HEK293 (cell line): ENCODE measurements at regions not wholly inside any gene's neighbourhood (a gene's known extent, or its start where the extent isn't known, plus 50 kb on each side); places are given as distances from the start of the nearest gene placed in this dataset.

Experiments
- CTCF ChIA-PET: fragments of 350-600 bp; formaldehyde crosslinking; extraction: SDS; loops from one replicate; lab custom pipeline; 2021; ENCODE audit warnings: antibody characterized with exemption; lab: Yijun Ruan, JAX
- POLR2A ChIA-PET: fragments of 300-600 bp; formaldehyde crosslinking; extraction: SDS; loops from one replicate; lab custom pipeline; 2020; ENCODE audit warnings: antibody characterized with exemption, inconsistent platforms; lab: Yijun Ruan, JAX
- H3K27ac ChIP-seq: fragments of 200-500 bp; sonication (Bioruptor generic); 2 replicates; pipeline ENCODE4 v1.5.1; 2014; ENCODE audit warnings: low read depth, low read length, control low read depth, inconsistent platforms; ENCODE audit errors: extremely low read depth
- H3K36me3 ChIP-seq, 2 experiments: fragments of 200-500 bp in 1 of 2; sonication (Bioruptor generic) in 1 of 2; 1 replicate in 1 of 2; 2 replicates in 1 of 2; pipeline ENCODE4 v1.5.1; 2014 to 2017; ENCODE audit warnings: inconsistent platforms in 2 of 2, low read length in 2 of 2; ENCODE audit not compliant: control insufficient read depth in 2 of 2, insufficient read depth in 1 of 2
- H3K4me1 ChIP-seq: fragments of 200-500 bp; sonication (Bioruptor generic); 2 replicates; pipeline ENCODE4 v1.5.1; 2014; ENCODE audit warnings: mild to moderate bottlenecking, low read length, inconsistent platforms; ENCODE audit not compliant: control insufficient read depth, insufficient read depth
- H3K4me3 ChIP-seq: 2 replicates; pipeline ENCODE4 v1.5.1; 2011; ENCODE audit warnings: low read depth, mild to moderate bottlenecking, control low read depth, low read length, moderate library complexity
- H3K9me3 ChIP-seq: fragments of 200-500 bp; sonication (Bioruptor generic); 2 replicates; pipeline ENCODE4 v1.5.1; 2014; ENCODE audit warnings: low read depth, low read length, inconsistent platforms; ENCODE audit not compliant: control insufficient read depth, insufficient read depth
- HOXD13 ChIP-seq: sonication (generic); formaldehyde crosslinking; IDR thresholded peaks from 2 replicates; pipeline ENCODE4 v1.8.0; 2022; ENCODE audit warnings: missing genetic modification reagents, borderline replicate concordance
- KLF16 ChIP-seq: fragments of 450-650 bp; formaldehyde crosslinking; IDR thresholded peaks from 2 replicates; pipeline ENCODE4 v1.5.1; 2017; ENCODE audit warnings: missing biosample characterization, missing genetic modification characterization
- SP2 ChIP-seq: fragments of 450-650 bp; formaldehyde crosslinking; IDR thresholded peaks from 2 replicates; pipeline ENCODE4 v1.5.1; 2016; ENCODE audit warnings: missing biosample characterization, missing genetic modification characterization
- ZFP37 ChIP-seq: fragments of 450-650 bp; formaldehyde crosslinking; IDR thresholded peaks from 2 replicates; pipeline ENCODE4 v1.5.1; 2016; ENCODE audit warnings: missing biosample characterization, missing genetic modification characterization
- ZNF121 ChIP-seq: fragments of 450-650 bp; formaldehyde crosslinking; IDR thresholded peaks from 2 replicates; pipeline ENCODE4 v1.5.1; 2016; ENCODE audit warnings: missing biosample characterization, missing genetic modification characterization
- ZNF133 ChIP-seq: fragments of 450-650 bp; formaldehyde crosslinking; IDR thresholded peaks from 2 replicates; pipeline ENCODE4 v1.5.1; 2016; ENCODE audit warnings: missing biosample characterization, missing genetic modification characterization
- ZNF169 ChIP-seq: fragments of 450-650 bp; formaldehyde crosslinking; IDR thresholded peaks from 2 replicates; pipeline ENCODE4 v1.5.1; 2016; ENCODE audit warnings: missing biosample characterization, missing genetic modification characterization
- ZNF174 ChIP-seq: fragments of 450-650 bp; formaldehyde crosslinking; IDR thresholded peaks from 2 replicates; pipeline ENCODE4 v1.5.0; 2017; ENCODE audit warnings: missing biosample characterization, mild to moderate bottlenecking, missing genetic modification characterization
- ZNF350 ChIP-seq: fragments of 450-650 bp; formaldehyde crosslinking; IDR thresholded peaks from 2 replicates; pipeline ENCODE4 v1.5.0; 2017; ENCODE audit warnings: missing biosample characterization, mild to moderate bottlenecking, missing genetic modification characterization
- ZNF558 ChIP-seq: fragments of 450-650 bp; formaldehyde crosslinking; IDR thresholded peaks from 2 replicates; pipeline ENCODE4 v1.5.1; 2016; ENCODE audit warnings: missing biosample characterization, missing genetic modification characterization
- ZNF596 ChIP-seq: fragments of 450-650 bp; IDR thresholded peaks from 2 replicates; pipeline ENCODE4 v1.5.0; 2018; ENCODE audit warnings: missing biosample characterization, mild to moderate bottlenecking, missing genetic modification characterization, moderate library complexity
- ZNF624 ChIP-seq: fragments of 450-650 bp; formaldehyde crosslinking; IDR thresholded peaks from 2 replicates; pipeline ENCODE4 v1.5.1; 2017; ENCODE audit warnings: missing biosample characterization, missing genetic modification characterization
- ZNF639 ChIP-seq: fragments of 450-650 bp; formaldehyde crosslinking; IDR thresholded peaks from 2 replicates; pipeline ENCODE4 v1.5.1; 2016; ENCODE audit warnings: missing biosample characterization, missing genetic modification characterization
- ZNF658 ChIP-seq: fragments of 450-650 bp; formaldehyde crosslinking; IDR thresholded peaks from 2 replicates; pipeline ENCODE4; 2016; ENCODE audit warnings: missing biosample characterization, missing genetic modification characterization
- ZNF704 ChIP-seq: fragments of 450-650 bp; formaldehyde crosslinking; IDR thresholded peaks from 2 replicates; pipeline ENCODE4 v1.5.1; 2016; ENCODE audit warnings: missing biosample characterization, missing genetic modification characterization
- ZNF747 ChIP-seq: fragments of 450-650 bp; formaldehyde crosslinking; IDR thresholded peaks from 2 replicates; pipeline ENCODE4 v1.5.1; 2016; ENCODE audit warnings: missing biosample characterization, missing genetic modification characterization
- ZNF785 ChIP-seq: fragments of 450-650 bp; formaldehyde crosslinking; IDR thresholded peaks from 2 replicates; pipeline ENCODE4 v1.5.1; 2016; ENCODE audit warnings: missing biosample characterization, missing genetic modification characterization
- TF ChIP-seq, protein P1 (sequence below): fragments of 450-650 bp; formaldehyde crosslinking; IDR thresholded peaks from 2 replicates; pipeline ENCODE4 v1.5.1; 2016; ENCODE audit warnings: missing biosample characterization, missing genetic modification characterization
- TF ChIP-seq, protein P2 (sequence below): fragments of 450-650 bp; formaldehyde crosslinking; IDR thresholded peaks from 2 replicates; pipeline ENCODE4 v1.5.1; 2016; ENCODE audit warnings: missing biosample characterization, missing genetic modification characterization
- TF ChIP-seq, protein P3 (sequence below): fragments of 450-650 bp; formaldehyde crosslinking; IDR thresholded peaks from 2 replicates; pipeline ENCODE4 v1.5.1; 2017; ENCODE audit warnings: missing biosample characterization, missing genetic modification characterization
- TF ChIP-seq, protein P4 (sequence below): fragments of 450-650 bp; formaldehyde crosslinking; IDR thresholded peaks from 2 replicates; pipeline ENCODE4 v1.5.1; 2016; ENCODE audit warnings: missing biosample characterization, missing genetic modification characterization, low read depth

- TF ChIP-seq, protein P1, sequence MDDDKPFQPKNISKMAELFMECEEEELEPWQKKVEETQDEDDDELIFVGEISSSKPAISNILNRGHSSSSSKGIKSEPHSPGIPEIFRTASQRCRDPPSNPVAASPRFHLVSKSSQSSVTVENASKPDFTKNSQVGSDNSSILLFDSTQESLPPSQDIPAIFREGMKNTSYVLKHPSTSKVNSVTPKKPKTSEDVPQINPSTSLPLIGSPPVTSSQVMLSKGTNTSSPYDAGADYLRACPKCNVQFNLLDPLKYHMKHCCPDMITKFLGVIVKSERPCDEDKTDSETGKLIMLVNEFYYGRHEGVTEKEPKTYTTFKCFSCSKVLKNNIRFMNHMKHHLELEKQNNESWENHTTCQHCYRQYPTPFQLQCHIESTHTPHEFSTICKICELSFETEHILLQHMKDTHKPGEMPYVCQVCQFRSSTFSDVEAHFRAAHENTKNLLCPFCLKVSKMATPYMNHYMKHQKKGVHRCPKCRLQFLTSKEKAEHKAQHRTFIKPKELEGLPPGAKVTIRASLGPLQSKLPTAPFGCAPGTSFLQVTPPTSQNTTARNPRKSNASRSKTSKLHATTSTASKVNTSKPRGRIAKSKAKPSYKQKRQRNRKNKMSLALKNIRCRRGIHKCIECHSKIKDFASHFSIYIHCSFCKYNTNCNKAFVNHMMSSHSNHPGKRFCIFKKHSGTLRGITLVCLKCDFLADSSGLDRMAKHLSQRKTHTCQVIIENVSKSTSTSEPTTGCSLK (tag by site-specific recombination), result no peak
- TF ChIP-seq ZNF785 (tag by site-specific recombination), result no peak
Measured at GRCh38 chr2:125456693-125457363, 1199.1 kb upstream of the GYPC start (continued).

GRCh38 chr2:125471963-125472362, 1184.0 kb upstream of the GYPC start:
- CTCF ChIA-PET, result interaction anchor here (0.6 kb wide), 1 partner anchor 1512 kb away, joined by 3 read pairs; no protein-coding TSS in a partner anchor
- TF ChIP-seq ZNF704 (no peak), ZNF133 (tag by site-specific recombination) (no peak)
- no peak overlapping the region for H3K4me3 ChIP-seq
- POLR2A ChIA-PET, result no interaction called here
- H3K36me3 ChIP-seq, result no peaks in the 10 kb centered on the region
- H3K9me3 ChIP-seq, result no peaks in the 10 kb centered on the region
- H3K27ac ChIP-seq, result no peak overlapping the region
- H3K4me1 ChIP-seq, result no peaks in the 10 kb centered on the region

DNA sequence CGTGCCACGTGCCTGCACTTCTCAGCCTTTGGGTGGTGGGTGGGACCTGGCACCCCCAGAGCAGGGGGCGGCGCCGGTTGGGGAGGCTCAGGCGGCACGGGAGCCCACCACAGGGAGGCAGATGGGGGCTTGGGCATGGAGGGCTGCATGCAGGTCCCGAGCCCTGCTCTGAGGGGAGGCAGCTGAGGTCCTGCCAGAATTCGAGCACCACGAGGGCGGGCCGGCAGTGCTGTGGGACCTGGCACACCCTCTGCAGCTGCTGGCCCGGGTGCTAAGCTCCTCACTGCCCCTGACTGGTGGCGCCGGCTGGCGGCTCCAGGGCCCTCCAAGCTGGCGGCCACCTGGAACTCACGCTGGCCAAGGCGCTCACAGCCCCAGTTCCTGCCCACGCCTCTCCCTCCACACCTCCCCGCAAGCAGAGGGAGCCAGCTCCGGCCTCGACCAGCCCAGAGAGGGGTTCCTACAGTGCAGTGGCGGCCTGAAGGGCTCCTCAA, 1176.8 kb upstream of the GYPC start:
- no peak overlapping the region for H3K4me3 ChIP-seq
- no peak overlapping the region for H3K27ac ChIP-seq
- no peaks in the 10 kb centered on the region for H3K36me3 ChIP-seq
- ChIA-PET POLR2A (no interaction called here), CTCF (no interaction called here)
- TF ChIP-seq ZNF174 (tag by site-specific recombination) (no peak), SP2 (tag by site-specific recombination) (no peak), ZNF558 (tag by site-specific recombination) (no peak), HOXD13 (CRISPR knock-in tag) (no peak), ZNF169 (no peak), ZNF658 (tag by site-specific recombination) (no peak), ZNF624 (tag by site-specific recombination) (no peak), ZNF350 (tag by site-specific recombination) (no peak), ZNF121 (tag by site-specific recombination) (no peak), ZNF639 (no peak), ZNF596 (tag by site-specific recombination) (no peak), KLF16 (tag by site-specific recombination) (no peak), ZFP37 (tag by site-specific recombination) (no peak), ZNF747 (tag by site-specific recombination) (no peak)
- TF ChIP-seq, protein P2, sequence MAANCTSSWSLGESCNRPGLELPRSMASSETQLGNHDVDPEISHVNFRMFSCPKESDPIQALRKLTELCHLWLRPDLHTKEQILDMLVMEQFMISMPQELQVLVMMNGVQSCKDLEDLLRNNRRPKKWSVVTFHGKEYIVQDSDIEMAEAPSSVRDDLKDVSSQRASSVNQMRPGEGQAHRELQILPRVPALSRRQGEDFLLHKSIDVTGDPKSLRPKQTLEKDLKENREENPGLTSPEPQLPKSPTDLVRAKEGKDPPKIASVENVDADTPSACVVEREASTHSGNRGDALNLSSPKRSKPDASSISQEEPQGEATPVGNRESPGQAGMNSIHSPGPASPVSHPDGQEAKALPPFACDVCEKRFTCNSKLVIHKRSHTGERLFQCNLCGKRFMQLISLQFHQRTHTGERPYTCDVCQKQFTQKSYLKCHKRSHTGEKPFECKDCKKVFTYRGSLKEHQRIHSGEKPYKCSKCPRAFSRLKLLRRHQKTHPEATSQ, result no peak
- TF ChIP-seq, protein P3, sequence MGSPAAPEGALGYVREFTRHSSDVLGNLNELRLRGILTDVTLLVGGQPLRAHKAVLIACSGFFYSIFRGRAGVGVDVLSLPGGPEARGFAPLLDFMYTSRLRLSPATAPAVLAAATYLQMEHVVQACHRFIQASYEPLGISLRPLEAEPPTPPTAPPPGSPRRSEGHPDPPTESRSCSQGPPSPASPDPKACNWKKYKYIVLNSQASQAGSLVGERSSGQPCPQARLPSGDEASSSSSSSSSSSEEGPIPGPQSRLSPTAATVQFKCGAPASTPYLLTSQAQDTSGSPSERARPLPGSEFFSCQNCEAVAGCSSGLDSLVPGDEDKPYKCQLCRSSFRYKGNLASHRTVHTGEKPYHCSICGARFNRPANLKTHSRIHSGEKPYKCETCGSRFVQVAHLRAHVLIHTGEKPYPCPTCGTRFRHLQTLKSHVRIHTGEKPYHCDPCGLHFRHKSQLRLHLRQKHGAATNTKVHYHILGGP (tag by site-specific recombination), result no peak
- TF ChIP-seq, protein P4, sequence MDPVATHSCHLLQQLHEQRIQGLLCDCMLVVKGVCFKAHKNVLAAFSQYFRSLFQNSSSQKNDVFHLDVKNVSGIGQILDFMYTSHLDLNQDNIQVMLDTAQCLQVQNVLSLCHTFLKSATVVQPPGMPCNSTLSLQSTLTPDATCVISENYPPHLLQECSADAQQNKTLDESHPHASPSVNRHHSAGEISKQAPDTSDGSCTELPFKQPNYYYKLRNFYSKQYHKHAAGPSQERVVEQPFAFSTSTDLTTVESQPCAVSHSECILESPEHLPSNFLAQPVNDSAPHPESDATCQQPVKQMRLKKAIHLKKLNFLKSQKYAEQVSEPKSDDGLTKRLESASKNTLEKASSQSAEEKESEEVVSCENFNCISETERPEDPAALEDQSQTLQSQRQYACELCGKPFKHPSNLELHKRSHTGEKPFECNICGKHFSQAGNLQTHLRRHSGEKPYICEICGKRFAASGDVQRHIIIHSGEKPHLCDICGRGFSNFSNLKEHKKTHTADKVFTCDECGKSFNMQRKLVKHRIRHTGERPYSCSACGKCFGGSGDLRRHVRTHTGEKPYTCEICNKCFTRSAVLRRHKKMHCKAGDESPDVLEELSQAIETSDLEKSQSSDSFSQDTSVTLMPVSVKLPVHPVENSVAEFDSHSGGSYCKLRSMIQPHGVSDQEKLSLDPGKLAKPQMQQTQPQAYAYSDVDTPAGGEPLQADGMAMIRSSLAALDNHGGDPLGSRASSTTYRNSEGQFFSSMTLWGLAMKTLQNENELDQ (tag by site-specific recombination), result no peak
- no peaks in the 10 kb centered on the region for H3K4me1 ChIP-seq
- no peaks in the 10 kb centered on the region for H3K9me3 ChIP-seq
